EL (cell line): ENCODE measurements at regions not wholly inside any gene's neighbourhood (a gene's known extent, or its start where the extent isn't known, plus 50 kb on each side); places are given as distances from the start of the nearest gene placed in this dataset.

Source experiments
- DNase-seq: peaks from one replicate; pipeline ENCODE4 v3.0.0-alpha.2; 2016

GRCh38 chr3:182530316-182530715 is 263.0 kb upstream of the ATP11B start:
- no peak for DNase-seq

- no peak for DNase-seq
Measured at GRCh38 chr3:182533394-182533793, 259.9 kb upstream of the ATP11B start.

- DNase-seq, result no peak
Measured at GRCh38 chr3:182544542-182544941, 248.8 kb upstream of the ATP11B start.

GRCh38 chr3:182562274-182562673 is 231.0 kb upstream of the ATP11B start:
- no peak for DNase-seq

- no peak for DNase-seq
Measured at GRCh38 chr3:182565916-182566796, 227.1 kb upstream of the ATP11B start.

- no peak for DNase-seq
Measured at GRCh38 chr3:182567700-182568099, 225.6 kb upstream of the ATP11B start.

- no peak for DNase-seq
Measured at GRCh38 chr3:182568261-182568660, 225.0 kb upstream of the ATP11B start.

GRCh38 chr3:182568876-182569275 is 224.4 kb upstream of the ATP11B start:
- DNase-seq, result no peak

- no peak for DNase-seq
Measured at GRCh38 chr3:182570946-182571594, 222.2 kb upstream of the ATP11B start.

- DNase-seq, result no peak
Measured at GRCh38 chr3:182575941-182576340, 217.4 kb upstream of the ATP11B start.

GRCh38 chr3:182583545-182583944 is 209.8 kb upstream of the ATP11B start:
- no peak for DNase-seq

- DNase-seq, result no peak
Measured at GRCh38 chr3:182585532-182586150, 207.7 kb upstream of the ATP11B start.

GRCh38 chr3:182592747-182593146 is 200.6 kb upstream of the ATP11B start:
- DNase-seq, result no peak

- no peak for DNase-seq
Measured at GRCh38 chr3:182596676-182597410, 196.5 kb upstream of the ATP11B start.

GRCh38 chr3:182597621-182598041 is 195.7 kb upstream of the ATP11B start:
- DNase-seq, result no peak

GRCh38 chr3:182601597-182601996 is 191.7 kb upstream of the ATP11B start:
- DNase-seq, result no peak

GRCh38 chr3:182603501-182603900 is 189.8 kb upstream of the ATP11B start:
- DNase-seq, result no peak

GRCh38 chr3:182605882-182606611 is 187.3 kb upstream of the ATP11B start:
- DNase-seq, result no peak

- no peak for DNase-seq
Measured at GRCh38 chr3:182606905-182607504, 186.3 kb upstream of the ATP11B start.

- DNase-seq, result no peak
Measured at GRCh38 chr3:182608832-182609231, 184.5 kb upstream of the ATP11B start.

GRCh38 chr3:182609575-182610156 is 183.6 kb upstream of the ATP11B start:
- DNase-seq, result no peak

GRCh38 chr3:182612332-182612731 is 181.0 kb upstream of the ATP11B start:
- DNase-seq, result no peak
